Natural killer cell treated with Interleukin-12 subunit alpha and Interleukin-12 subunit beta and Interleukin-15 and Interleukin-18, amount 100 ng/mL, for 72 hours (primary cell): ENCODE measurements at regions not wholly inside any gene's neighbourhood (a gene's known extent, or its start where the extent isn't known, plus 50 kb on each side); places are given as distances from the start of the nearest gene placed in this dataset.

Source experiments
- ATAC-seq, 2 donors: fragments of 150-1000 bp; cut with Tn5 transposase in 1 of 2; sonication (Bioruptor Pico), chemical (Tn5 transposase) in 1 of 2; 2 replicates each; pipeline ENCODE4 v1.10.0; 2021
- DNase-seq: peaks from one replicate; pipeline ENCODE4 v3.0.0; 2022; ENCODE audit warnings: low spot score
- H3K27ac Mint-ChIP-seq, 2 donors: 1 replicate in 1 of 2; 2 replicates in 1 of 2; pipeline ENCODE4 v1.8.0; 2022; ENCODE audit warnings: mixed read lengths in 2 of 2, mild to moderate bottlenecking in 1 of 2, moderate library complexity in 1 of 2
- H3K27me3 Mint-ChIP-seq, 2 donors: 1 replicate in 1 of 2; 2 replicates in 1 of 2; pipeline ENCODE4 v1.8.0; 2022; ENCODE audit warnings: mixed read lengths in 2 of 2
- H3K36me3 Mint-ChIP-seq: one replicate; pipeline ENCODE4 v1.8.0; 2022; ENCODE audit warnings: mixed read lengths
- H3K4me1 Mint-ChIP-seq, 2 donors: 1 replicate in 1 of 2; 2 replicates in 1 of 2; pipeline ENCODE4 v1.8.0; 2022; ENCODE audit warnings: low read depth in 2 of 2, mixed read lengths in 2 of 2, mild to moderate bottlenecking in 1 of 2
- H3K4me3 Mint-ChIP-seq: one replicate; pipeline ENCODE4 v1.8.0; 2022; ENCODE audit warnings: mixed read lengths
- H3K9me3 Mint-ChIP-seq: 2 replicates; pipeline ENCODE4 v1.8.0; 2022; ENCODE audit warnings: mixed read lengths

GRCh38 chr22:27676545-27677213 lies 124.9 kb downstream of the MN1 start:
- Mint-ChIP-seq H3K27me3 (peaks cover 0 to 6% of the 10 kb centered on the region in 2 donors), H3K36me3 (no peaks in the 10 kb centered on the region), H3K4me3 (no peak overlapping the region), H3K27ac (no peak overlapping the region), H3K9me3 (no peaks in the 10 kb centered on the region), H3K4me1 (no peaks in the 10 kb centered on the region)
- ATAC-seq (no peak), DNase-seq (no peak)

GRCh38 chr22:27677905-27678458 lies 123.6 kb downstream of the MN1 start:
- no peaks in the 10 kb centered on the region for H3K9me3 Mint-ChIP-seq
- H3K4me1 Mint-ChIP-seq: no peaks in the 10 kb centered on the region
- ATAC-seq: no peak
- no peaks in the 10 kb centered on the region for H3K36me3 Mint-ChIP-seq
- no peak for DNase-seq
- H3K27ac Mint-ChIP-seq: no peak overlapping the region
- H3K4me3 Mint-ChIP-seq: no peak overlapping the region
- H3K27me3 Mint-ChIP-seq: peaks cover 0 to 6% of the 10 kb centered on the region in 2 donors

- Mint-ChIP-seq H3K4me1 (no peaks in the 10 kb centered on the region), H3K4me3 (no peak overlapping the region), H3K27me3 (peaks cover 0 to 6% of the 10 kb centered on the region in 2 donors), H3K9me3 (no peaks in the 10 kb centered on the region), H3K36me3 (no peaks in the 10 kb centered on the region), H3K27ac (no peak overlapping the region)
- ATAC-seq (no peak), DNase-seq (no peak)
Measured at GRCh38 chr22:27679176-27679575, 122.4 kb downstream of the MN1 start.

- Mint-ChIP-seq H3K9me3 (no peaks in the 10 kb centered on the region), H3K4me3 (no peak overlapping the region), H3K36me3 (no peaks in the 10 kb centered on the region), H3K27me3 (no peaks in the 10 kb centered on the region), H3K27ac (no peak overlapping the region), H3K4me1 (no peaks in the 10 kb centered on the region)
- ATAC-seq: no peak
- no peak for DNase-seq
Measured at GRCh38 chr22:27679693-27680488, 121.7 kb downstream of the MN1 start.

- Mint-ChIP-seq H3K9me3 (no peaks in the 10 kb centered on the region), H3K36me3 (no peaks in the 10 kb centered on the region), H3K4me3 (no peak overlapping the region), H3K4me1 (no peaks in the 10 kb centered on the region), H3K27ac (no peak overlapping the region), H3K27me3 (no peaks in the 10 kb centered on the region)
- DNase-seq (no peak), ATAC-seq (no peak)
Measured at GRCh38 chr22:27680636-27681035, 120.9 kb downstream of the MN1 start.

GRCh38 chr22:27681037-27681436 lies 120.5 kb downstream of the MN1 start:
- no peaks in the 10 kb centered on the region for H3K4me1 Mint-ChIP-seq
- no peaks in the 10 kb centered on the region for H3K27me3 Mint-ChIP-seq
- DNase-seq: no peak
- ATAC-seq: no peak
- H3K9me3 Mint-ChIP-seq: no peaks in the 10 kb centered on the region
- no peak overlapping the region for H3K4me3 Mint-ChIP-seq
- H3K36me3 Mint-ChIP-seq: no peaks in the 10 kb centered on the region
- H3K27ac Mint-ChIP-seq: no peak overlapping the region

GRCh38 chr22:27682437-27682836 lies 119.1 kb downstream of the MN1 start:
- H3K27ac Mint-ChIP-seq: no peak overlapping the region
- H3K9me3 Mint-ChIP-seq: no peaks in the 10 kb centered on the region

GRCh38 chr22:27684901-27685300 lies 116.7 kb downstream of the MN1 start:
- H3K4me3 Mint-ChIP-seq: no peak overlapping the region
- H3K27me3 Mint-ChIP-seq: peaks cover 3 to 9% of the 10 kb centered on the region in 2 donors
- H3K9me3 Mint-ChIP-seq: no peaks in the 10 kb centered on the region
- DNase-seq (no peak), ATAC-seq (no peak)
- H3K4me1 Mint-ChIP-seq: no peaks in the 10 kb centered on the region
- no peak overlapping the region for H3K27ac Mint-ChIP-seq
- no peaks in the 10 kb centered on the region for H3K36me3 Mint-ChIP-seq

More at GRCh38 chr22:27682437-27682836, 119.1 kb downstream of the MN1 start:
- DNase-seq (no peak), ATAC-seq (no peak)
- Mint-ChIP-seq H3K4me3 (no peak overlapping the region), H3K4me1 (no peaks in the 10 kb centered on the region), H3K36me3 (no peaks in the 10 kb centered on the region), H3K27me3 (no peaks in the 10 kb centered on the region)

- no peak for ATAC-seq
- Mint-ChIP-seq H3K4me3 (no peak overlapping the region), H3K36me3 (no peaks in the 10 kb centered on the region), H3K4me1 (no peaks in the 10 kb centered on the region), H3K9me3 (no peaks in the 10 kb centered on the region), H3K27ac (no peak overlapping the region), H3K27me3 (peaks cover 3 to 11% of the 10 kb centered on the region in 2 donors)
- no peak for DNase-seq
Measured at GRCh38 chr22:27685515-27685914, 116.0 kb downstream of the MN1 start.

GRCh38 chr22:27685970-27686369 lies 115.6 kb downstream of the MN1 start:
- Mint-ChIP-seq H3K9me3 (no peaks in the 10 kb centered on the region), H3K27me3 (peaks cover 3 to 11% of the 10 kb centered on the region in 2 donors)
- ATAC-seq: no peak

GRCh38 chr22:27686534-27686933 lies 115.0 kb downstream of the MN1 start:
- H3K4me1 Mint-ChIP-seq: no peaks in the 10 kb centered on the region
- no peaks in the 10 kb centered on the region for H3K36me3 Mint-ChIP-seq
- DNase-seq: no peak
- peaks cover 6 to 11% of the 10 kb centered on the region in 2 donors for H3K27me3 Mint-ChIP-seq
- H3K4me3 Mint-ChIP-seq: no peak overlapping the region
- H3K27ac Mint-ChIP-seq: no peak overlapping the region
- ATAC-seq: no peak
- no peaks in the 10 kb centered on the region for H3K9me3 Mint-ChIP-seq

More at GRCh38 chr22:27685970-27686369, 115.6 kb downstream of the MN1 start:
- Mint-ChIP-seq H3K36me3 (no peaks in the 10 kb centered on the region), H3K27ac (no peak overlapping the region), H3K4me1 (no peaks in the 10 kb centered on the region), H3K4me3 (no peak overlapping the region)
- no peak for DNase-seq

- no peaks in the 10 kb centered on the region for H3K4me1 Mint-ChIP-seq
- H3K9me3 Mint-ChIP-seq: no peaks in the 10 kb centered on the region
- no peak overlapping the region for H3K27ac Mint-ChIP-seq
- no peak overlapping the region for H3K4me3 Mint-ChIP-seq
- DNase-seq: no peak
- H3K36me3 Mint-ChIP-seq: no peaks in the 10 kb centered on the region
- no peak for ATAC-seq
- H3K27me3 Mint-ChIP-seq: peaks cover 10 to 11% of the 10 kb centered on the region in 2 donors
Measured at GRCh38 chr22:27687984-27688545, 113.5 kb downstream of the MN1 start.

GRCh38 chr22:27689664-27690063 lies 111.9 kb downstream of the MN1 start:
- ATAC-seq: no peak

GRCh38 chr22:27690599-27690998 lies 111.0 kb downstream of the MN1 start:
- no peaks in the 10 kb centered on the region for H3K36me3 Mint-ChIP-seq
- DNase-seq (no peak), ATAC-seq (no peak)
- H3K4me1 Mint-ChIP-seq: no peaks in the 10 kb centered on the region
- H3K9me3 Mint-ChIP-seq: no peaks in the 10 kb centered on the region
- no peak overlapping the region for H3K27ac Mint-ChIP-seq
- no peak overlapping the region for H3K4me3 Mint-ChIP-seq
- H3K27me3 Mint-ChIP-seq: peaks cover 11 to 15% of the 10 kb centered on the region in 2 donors

More at GRCh38 chr22:27689664-27690063, 111.9 kb downstream of the MN1 start:
- no peaks in the 10 kb centered on the region for H3K4me1 Mint-ChIP-seq
- H3K9me3 Mint-ChIP-seq: no peaks in the 10 kb centered on the region
- H3K36me3 Mint-ChIP-seq: no peaks in the 10 kb centered on the region
- no peak for DNase-seq
- H3K27ac Mint-ChIP-seq: no peak overlapping the region
- H3K4me3 Mint-ChIP-seq: no peak overlapping the region
- peaks cover 11 to 15% of the 10 kb centered on the region in 2 donors for H3K27me3 Mint-ChIP-seq
